CD14-positive monocyte (primary cell): ENCODE measurements at regions not wholly inside any gene's neighbourhood (a gene's known extent, or its start where the extent isn't known, plus 50 kb on each side); places are given as distances from the start of the nearest gene placed in this dataset.

Experiments
- DNase-seq, 3 donors: peaks; one replicate each; pipeline ENCODE4 v3.0.0-alpha.2; 2011 to 2022
- H2AFZ ChIP-seq: 2 replicates; pipeline ENCODE4 v1.6.0; 2012; ENCODE audit warnings: mild to moderate bottlenecking, low read depth, low read length, inconsistent platforms; ENCODE audit not compliant: insufficient read depth, poor library complexity, severe bottlenecking
- H3K27ac ChIP-seq, 2 donors: 1 replicate in 1 of 2; 2 replicates in 1 of 2; pipeline ENCODE4 v1.5.1; 2012 to 2013; ENCODE audit warnings: low read length in 2 of 2, control low read depth in 1 of 2, inconsistent platforms in 1 of 2, low read depth in 1 of 2, mild to moderate bottlenecking in 1 of 2
- H3K27me3 ChIP-seq, 2 donors: one replicate each; pipeline versions ENCODE4 v1.6.0 to v1.6.1; 2011 to 2013; ENCODE audit warnings: low read length in 2 of 2; ENCODE audit not compliant: control insufficient read depth in 2 of 2, insufficient read depth in 2 of 2
- H3K36me3 ChIP-seq, 2 donors: replicated peaks in 1 of 2; 1 replicate in 1 of 2; 2 replicates in 1 of 2; pipeline versions ENCODE4 v1.5.1 to v1.6.1; 2012 to 2013; ENCODE audit warnings: low read length in 2 of 2, control low read depth in 1 of 2, inconsistent platforms in 1 of 2, mild to moderate bottlenecking in 1 of 2; ENCODE audit not compliant: insufficient read depth in 2 of 2, control insufficient read depth in 1 of 2
- H3K4me1 ChIP-seq, 2 donors: 1 replicate in 1 of 2; 2 replicates in 1 of 2; pipeline versions ENCODE4 v1.5.1 to v1.6.1; 2012 to 2013; ENCODE audit warnings: low read length in 2 of 2, control low read depth in 1 of 2, inconsistent platforms in 1 of 2, mild to moderate bottlenecking in 1 of 2, moderate library complexity in 1 of 2; ENCODE audit not compliant: insufficient read depth in 2 of 2, control insufficient read depth in 1 of 2
- H3K4me2 ChIP-seq: replicated peaks from 2 replicates; pipeline ENCODE3; 2012; ENCODE audit warnings: low read length, moderate library complexity, mild to moderate bottlenecking; ENCODE audit not compliant: poor library complexity, severe bottlenecking; ENCODE audit errors: extremely low read depth
- H3K4me3 ChIP-seq, 3 experiments: fragments of 200-600 bp in 1 of 3; sonication (generic) in 1 of 3; replicated peaks in 1 of 3; 1 replicate in 2 of 3; 2 replicates in 1 of 3; pipeline ENCODE4 v1.5.1; 2011 to 2013; ENCODE audit warnings: low read length in 3 of 3, mild to moderate bottlenecking in 3 of 3, control low read depth in 2 of 3, low read depth in 2 of 3, inconsistent platforms in 1 of 3, moderate library complexity in 1 of 3
- H3K79me2 ChIP-seq: 2 replicates; pipeline ENCODE4 v1.6.0; 2012; ENCODE audit warnings: mild to moderate bottlenecking, control low read depth, inconsistent platforms, low read length, moderate library complexity; ENCODE audit not compliant: insufficient read depth
- H3K9ac ChIP-seq: 2 replicates; pipeline ENCODE4 v1.6.0; 2017; ENCODE audit warnings: low read length, mild to moderate bottlenecking; ENCODE audit not compliant: insufficient read depth, poor library complexity, severe bottlenecking
- H3K9me3 ChIP-seq, 2 donors: replicated peaks in 1 of 2; 1 replicate in 1 of 2; 2 replicates in 1 of 2; pipeline versions ENCODE4 v1.5.1 to v1.6.1; 2012 to 2013; ENCODE audit warnings: low read length in 2 of 2, control low read depth in 1 of 2; ENCODE audit not compliant: control insufficient read depth in 1 of 2, insufficient read depth in 1 of 2
- H4K20me1 ChIP-seq: 2 replicates; pipeline ENCODE4 v1.6.0; 2012; ENCODE audit warnings: mild to moderate bottlenecking, low read length, control low read depth, moderate library complexity; ENCODE audit not compliant: insufficient read depth
- H3K27ac Mint-ChIP-seq, 7 donors: one replicate each; pipeline ENCODE4 v1.8.0; 2020; ENCODE audit warnings: mild to moderate bottlenecking in 7 of 7, mixed read lengths in 7 of 7, moderate library complexity in 6 of 7, inconsistent platforms in 2 of 7
- H3K27me3 Mint-ChIP-seq, 3 donors: one replicate each; pipeline ENCODE4 v1.8.0; 2021 to 2022; ENCODE audit warnings: low read depth in 3 of 3, mild to moderate bottlenecking in 3 of 3, mixed read lengths in 3 of 3, moderate library complexity in 3 of 3, inconsistent platforms in 1 of 3
- H3K36me3 Mint-ChIP-seq, 2 donors: one replicate each; pipeline ENCODE4 v1.8.0; 2020; ENCODE audit warnings: mixed read lengths in 2 of 2, inconsistent platforms in 1 of 2, mild to moderate bottlenecking in 1 of 2
- H3K4me1 Mint-ChIP-seq: one replicate; pipeline ENCODE4 v1.8.0; 2020; ENCODE audit warnings: mild to moderate bottlenecking, mixed read lengths
- H3K4me3 Mint-ChIP-seq, 2 donors: one replicate each; pipeline ENCODE4 v1.8.0; 2020; ENCODE audit warnings: mild to moderate bottlenecking in 2 of 2, mixed read lengths in 2 of 2, moderate library complexity in 1 of 2
- H3K9me3 Mint-ChIP-seq, 7 donors: one replicate each; pipeline ENCODE4 v1.8.0; 2020 to 2022; ENCODE audit warnings: mixed read lengths in 7 of 7, mild to moderate bottlenecking in 6 of 7, moderate library complexity in 6 of 7, inconsistent platforms in 2 of 7
- WGBS: methylation state at CpG from one replicate; pipeline ENCODE4 v1.1.5; 2013; ENCODE audit warnings: missing lambda C conversion rate; ENCODE audit not compliant: insufficient coverage; 5-methylcytosine and 5-hydroxymethylcytosine counted together
- intact Hi-C, 2 donors: fragments of 100-400 bp; cut with micrococcal nuclease; formaldehyde crosslinking; loops; one replicate each; pipeline versions ENCODE4 v1.15.0 to v1.15.1; 2023
- TF ChIP-seq, protein P1 (sequence below): fragments of 200-600 bp; IDR thresholded peaks from one replicate; pipeline ENCODE4 v1.8.0; 2022; ENCODE audit warnings: antibody characterized with exemption, mild to moderate bottlenecking

DNA sequence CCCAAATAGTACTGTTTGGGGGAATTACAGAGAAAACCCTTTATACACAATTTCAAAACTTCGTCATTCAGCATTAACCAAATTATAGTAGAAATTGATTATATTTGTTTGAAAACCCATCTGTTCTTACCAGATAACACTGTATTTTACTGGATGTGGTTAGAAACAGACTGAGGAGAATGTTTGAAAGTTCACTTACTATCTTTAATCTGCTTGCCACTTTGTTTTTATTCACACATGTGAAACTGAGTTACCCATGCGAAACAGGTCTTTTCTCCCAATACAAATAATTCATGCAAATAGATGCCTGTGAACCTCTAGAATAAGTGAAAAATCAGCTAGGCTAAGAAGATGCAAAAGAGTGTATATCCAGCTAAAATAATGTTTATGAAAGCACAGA lies 177.5 kb downstream of the NAA11 start:
- Histone ChIP-seq H3K36me3 (no peaks in the 10 kb centered on the region), H3K27ac (no peak overlapping the region), H3K9me3 (peaks cover 0 to 6% of the 10 kb centered on the region in 2 donors), H3K79me2 (no peaks in the 10 kb centered on the region), H3K9ac (no peak overlapping the region), H3K27me3 (no peaks in the 10 kb centered on the region), H3K4me3 (no peak overlapping the region), H3K4me1 (no peaks in the 10 kb centered on the region), H3K4me2 (no peak overlapping the region), H4K20me1 (no peaks in the 10 kb centered on the region), H2AFZ (no peak overlapping the region)
- Mint-ChIP-seq H3K27me3 (no peaks in the 10 kb centered on the region), H3K4me1 (no peaks in the 10 kb centered on the region), H3K4me3 (no peak overlapping the region), H3K27ac (no peak overlapping the region), H3K9me3 (peaks cover 0 to 6% (median 2%) of the 10 kb centered on the region in 7 donors), H3K36me3 (no peaks in the 10 kb centered on the region)
- TF ChIP-seq, protein P1, sequence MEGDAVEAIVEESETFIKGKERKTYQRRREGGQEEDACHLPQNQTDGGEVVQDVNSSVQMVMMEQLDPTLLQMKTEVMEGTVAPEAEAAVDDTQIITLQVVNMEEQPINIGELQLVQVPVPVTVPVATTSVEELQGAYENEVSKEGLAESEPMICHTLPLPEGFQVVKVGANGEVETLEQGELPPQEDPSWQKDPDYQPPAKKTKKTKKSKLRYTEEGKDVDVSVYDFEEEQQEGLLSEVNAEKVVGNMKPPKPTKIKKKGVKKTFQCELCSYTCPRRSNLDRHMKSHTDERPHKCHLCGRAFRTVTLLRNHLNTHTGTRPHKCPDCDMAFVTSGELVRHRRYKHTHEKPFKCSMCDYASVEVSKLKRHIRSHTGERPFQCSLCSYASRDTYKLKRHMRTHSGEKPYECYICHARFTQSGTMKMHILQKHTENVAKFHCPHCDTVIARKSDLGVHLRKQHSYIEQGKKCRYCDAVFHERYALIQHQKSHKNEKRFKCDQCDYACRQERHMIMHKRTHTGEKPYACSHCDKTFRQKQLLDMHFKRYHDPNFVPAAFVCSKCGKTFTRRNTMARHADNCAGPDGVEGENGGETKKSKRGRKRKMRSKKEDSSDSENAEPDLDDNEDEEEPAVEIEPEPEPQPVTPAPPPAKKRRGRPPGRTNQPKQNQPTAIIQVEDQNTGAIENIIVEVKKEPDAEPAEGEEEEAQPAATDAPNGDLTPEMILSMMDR, result no peak
- intact Hi-C loops, result no loop called here
- no CpG with 5 or more reads among the region's 2 CpGs for WGBS
- no peak for DNase-seq

DNA sequence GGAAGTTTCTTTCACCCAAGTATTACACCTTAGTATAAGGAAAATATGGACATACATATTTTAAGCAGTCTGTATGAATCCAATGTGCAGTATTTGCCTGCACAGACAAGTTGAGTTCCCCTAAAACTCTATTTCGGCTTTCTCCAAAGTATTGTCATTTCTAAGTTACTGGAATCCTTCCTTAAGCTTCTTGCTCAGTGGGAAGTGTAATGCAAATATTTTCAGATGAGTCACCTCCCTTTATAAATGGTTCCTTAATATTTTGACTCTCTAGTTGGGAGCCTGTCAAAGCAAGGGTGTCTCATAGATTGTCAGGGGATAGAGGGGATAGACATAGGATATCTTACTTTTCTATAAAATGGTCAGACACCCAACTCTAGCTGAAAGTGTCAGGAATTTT lies 178.6 kb downstream of the NAA11 start:
- Histone ChIP-seq H3K79me2 (no peaks in the 10 kb centered on the region), H3K27ac (no peak overlapping the region), H3K4me3 (no peak overlapping the region), H4K20me1 (no peaks in the 10 kb centered on the region), H3K36me3 (no peaks in the 10 kb centered on the region), H3K27me3 (no peaks in the 10 kb centered on the region), H2AFZ (no peak overlapping the region), H3K9ac (no peak overlapping the region), H3K4me1 (no peaks in the 10 kb centered on the region), H3K4me2 (no peak overlapping the region), H3K9me3 (peaks cover 0 to 6% of the 10 kb centered on the region in 2 donors)
- DNase-seq, result no peak
- Mint-ChIP-seq H3K27ac (no peak overlapping the region), H3K9me3 (peaks cover 1 to 10% (median 3%) of the 10 kb centered on the region in 7 donors), H3K4me3 (no peak overlapping the region), H3K4me1 (no peaks in the 10 kb centered on the region), H3K27me3 (no peaks in the 10 kb centered on the region), H3K36me3 (no peaks in the 10 kb centered on the region)
- TF ChIP-seq, protein P1, result no peak
- no CpG with 5 or more reads among the region's 1 CpG for WGBS
- intact Hi-C loops, result no loop called here
